B cell (primary cell): ENCODE measurements at regions not wholly inside any gene's neighbourhood (a gene's known extent, or its start where the extent isn't known, plus 50 kb on each side); places are given as distances from the start of the nearest gene placed in this dataset.

Experiments
- ATAC-seq: fragments of 200-7000 bp; cut with Tn5 transposase; one replicate; pipeline ENCODE4 v1.10.0; 2021; ENCODE audit warnings: low read depth, mild to moderate bottlenecking, moderate number of reproducible peaks, moderate library complexity
- CTCF ChIA-PET: fragments of 350-600 bp; sonication (Branson Sonifier 250); formaldehyde crosslinking; loops from one replicate; lab custom pipeline; 2021; ENCODE audit warnings: antibody characterized with exemption, inconsistent platforms; lab: Charles Lee
- POLR2A ChIA-PET: fragments of 350-600 bp; sonication (Branson Sonifier 250); formaldehyde crosslinking; loops from one replicate; lab custom pipeline; 2021; ENCODE audit warnings: antibody characterized with exemption; lab: Charles Lee
- DNase-seq: peaks from one replicate; pipeline ENCODE4 v3.0.0; 2013
- H2AFZ ChIP-seq: 2 replicates; pipeline ENCODE4 v1.6.1; 2012; ENCODE audit warnings: mild to moderate bottlenecking, low read depth, low read length; ENCODE audit not compliant: insufficient read depth, poor library complexity, severe bottlenecking
- H3K27ac ChIP-seq, 2 donors: 1 replicate in 1 of 2; 2 replicates in 1 of 2; pipeline ENCODE4 v1.5.1; 2012 to 2013; ENCODE audit warnings: low read length in 2 of 2, mild to moderate bottlenecking in 2 of 2, moderate library complexity in 1 of 2
- H3K27me3 ChIP-seq, 4 experiments: fragments of 200-600 bp in 1 of 4; sonication (generic) in 1 of 4; replicated peaks in 1 of 4; 1 replicate in 2 of 4; 2 replicates in 2 of 4; pipeline versions ENCODE4 v1.6.1 to v1.7.0; 2013 to 2016; ENCODE audit warnings: low read length in 3 of 4, mild to moderate bottlenecking in 2 of 4, mixed read lengths in 1 of 4, moderate library complexity in 1 of 4; ENCODE audit not compliant: insufficient read depth in 4 of 4, control insufficient read depth in 3 of 4; ENCODE audit errors: control extremely low read depth in 1 of 4
- H3K36me3 ChIP-seq, 2 experiments: replicated peaks in 1 of 2; 1 replicate in 1 of 2; 2 replicates in 1 of 2; pipeline versions ENCODE4 v1.6.1 to v1.7.1; 2013; ENCODE audit warnings: low read length in 1 of 2; ENCODE audit not compliant: insufficient read depth in 2 of 2, control insufficient read depth in 1 of 2; ENCODE audit errors: control extremely low read depth in 1 of 2, extremely low read depth in 1 of 2
- H3K4me1 ChIP-seq, 2 donors: fragments of 200-600 bp in 1 of 2; sonication (generic) in 1 of 2; 1 replicate in 1 of 2; 2 replicates in 1 of 2; pipeline versions ENCODE4 v1.5.1 to v1.6.1; 2013 to 2017; ENCODE audit warnings: low read length in 2 of 2; ENCODE audit not compliant: control insufficient read depth in 2 of 2, insufficient read depth in 2 of 2
- H3K4me2 ChIP-seq: replicated peaks from 2 replicates; pipeline ENCODE3; 2012; ENCODE audit warnings: mild to moderate bottlenecking, low read depth, low read length; ENCODE audit not compliant: poor library complexity, severe bottlenecking
- H3K4me3 ChIP-seq, 5 experiments: fragments of 200-600 bp in 1 of 5; sonication (generic) in 1 of 5; 1 replicate in 3 of 5; 2 replicates in 2 of 5; pipeline versions ENCODE4 v1.5.1 to v1.7.0; 2011 to 2016; ENCODE audit warnings: low read length in 4 of 5, mild to moderate bottlenecking in 4 of 5, low read depth in 2 of 5, control low read depth in 1 of 5, moderate library complexity in 1 of 5; ENCODE audit not compliant: insufficient read depth in 1 of 5; ENCODE audit errors: control extremely low read depth in 1 of 5, extremely low read depth in 1 of 5
- H3K79me2 ChIP-seq: fragments of 200-600 bp; sonication (generic); one replicate; pipeline ENCODE4 v1.6.0; 2016; ENCODE audit warnings: low read length; ENCODE audit not compliant: control insufficient read depth, insufficient read depth
- H3K9ac ChIP-seq: fragments of 200-600 bp; sonication (generic); 2 replicates; pipeline ENCODE4 v1.6.1; 2017; ENCODE audit warnings: mild to moderate bottlenecking, low read length, moderate library complexity
- H3K9me3 ChIP-seq, 3 donors: one replicate each; pipeline versions ENCODE4 v1.6.1 to v1.7.1; 2013; ENCODE audit warnings: low read length in 2 of 3; ENCODE audit not compliant: control insufficient read depth in 2 of 3, insufficient read depth in 1 of 3; ENCODE audit errors: control extremely low read depth in 1 of 3
- H4K20me1 ChIP-seq: 2 replicates; pipeline ENCODE4 v1.6.0; 2012; ENCODE audit warnings: mild to moderate bottlenecking, low read length; ENCODE audit not compliant: insufficient read depth, control insufficient read depth, poor library complexity, severe bottlenecking
- H3K27ac Mint-ChIP-seq: one replicate; pipeline ENCODE4 v1.8.0; 2021; ENCODE audit warnings: mixed read lengths
- H3K27me3 Mint-ChIP-seq: one replicate; pipeline ENCODE4 v1.8.0; 2021; ENCODE audit warnings: mixed read lengths
- H3K4me1 Mint-ChIP-seq: one replicate; pipeline ENCODE4 v1.8.0; 2021; ENCODE audit warnings: mixed read lengths
- H3K4me3 Mint-ChIP-seq: one replicate; pipeline ENCODE4 v1.8.0; 2021; ENCODE audit warnings: mixed read lengths
- H3K9me3 Mint-ChIP-seq: one replicate; pipeline ENCODE4 v1.8.0; 2022; ENCODE audit warnings: mixed read lengths; ENCODE audit not compliant: insufficient read depth
- EZH2 ChIP-seq: IDR thresholded peaks from 2 replicates; pipeline ENCODE4 v1.6.1; 2012; ENCODE audit warnings: borderline replicate concordance, low read depth, mild to moderate bottlenecking, moderate library complexity, low read length; ENCODE audit not compliant: insufficient read depth, poor library complexity, severe bottlenecking
- WGBS: methylation state at CpG from one replicate; pipeline ENCODE4 v1.1.5; 2013; ENCODE audit warnings: missing lambda C conversion rate; ENCODE audit not compliant: insufficient coverage; 5-methylcytosine and 5-hydroxymethylcytosine counted together
- intact Hi-C: fragments of 100-400 bp; cut with micrococcal nuclease; formaldehyde crosslinking; loops from one replicate; pipeline ENCODE4 v1.10.0; 2022
- TF ChIP-seq, protein P1 (sequence below): fragments of 200-600 bp; IDR thresholded peaks from one replicate; pipeline ENCODE4 v1.8.0; 2022; ENCODE audit warnings: antibody characterized with exemption, mild to moderate bottlenecking

DNA sequence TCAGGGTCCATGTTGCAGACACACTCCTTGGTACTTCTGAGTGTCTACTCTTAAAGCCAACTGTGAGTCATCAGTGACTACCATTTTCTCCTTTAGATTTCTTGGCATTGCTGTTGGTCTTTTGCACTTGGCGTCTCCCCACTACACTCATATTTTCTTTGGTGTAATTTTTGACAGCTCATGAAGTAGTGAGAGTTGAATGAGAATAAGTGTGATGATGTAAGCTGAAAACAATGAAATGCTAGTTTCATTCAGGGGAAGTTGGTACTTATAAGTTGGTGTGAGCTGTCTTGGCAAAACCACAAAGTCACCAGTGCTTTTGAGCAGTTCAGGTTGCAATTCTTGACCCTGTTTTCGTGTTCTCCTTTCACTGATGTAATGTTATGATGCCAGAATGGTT is 142.9 kb upstream of the ARX start:
- no peaks in the 10 kb centered on the region for H3K4me1 ChIP-seq
- Mint-ChIP-seq H3K4me1 (no peaks in the 10 kb centered on the region), H3K27ac (no peak overlapping the region), H3K27me3 (peaks cover 3% of the 10 kb centered on the region), H3K4me3 (no peak overlapping the region), H3K9me3 (no peaks in the 10 kb centered on the region)
- no peak for DNase-seq
- intact Hi-C loops, result no loop called here
- no peak for ATAC-seq
- no peak overlapping the region for H3K27ac ChIP-seq
- no peak for TF ChIP-seq EZH2
- TF ChIP-seq, protein P1, sequence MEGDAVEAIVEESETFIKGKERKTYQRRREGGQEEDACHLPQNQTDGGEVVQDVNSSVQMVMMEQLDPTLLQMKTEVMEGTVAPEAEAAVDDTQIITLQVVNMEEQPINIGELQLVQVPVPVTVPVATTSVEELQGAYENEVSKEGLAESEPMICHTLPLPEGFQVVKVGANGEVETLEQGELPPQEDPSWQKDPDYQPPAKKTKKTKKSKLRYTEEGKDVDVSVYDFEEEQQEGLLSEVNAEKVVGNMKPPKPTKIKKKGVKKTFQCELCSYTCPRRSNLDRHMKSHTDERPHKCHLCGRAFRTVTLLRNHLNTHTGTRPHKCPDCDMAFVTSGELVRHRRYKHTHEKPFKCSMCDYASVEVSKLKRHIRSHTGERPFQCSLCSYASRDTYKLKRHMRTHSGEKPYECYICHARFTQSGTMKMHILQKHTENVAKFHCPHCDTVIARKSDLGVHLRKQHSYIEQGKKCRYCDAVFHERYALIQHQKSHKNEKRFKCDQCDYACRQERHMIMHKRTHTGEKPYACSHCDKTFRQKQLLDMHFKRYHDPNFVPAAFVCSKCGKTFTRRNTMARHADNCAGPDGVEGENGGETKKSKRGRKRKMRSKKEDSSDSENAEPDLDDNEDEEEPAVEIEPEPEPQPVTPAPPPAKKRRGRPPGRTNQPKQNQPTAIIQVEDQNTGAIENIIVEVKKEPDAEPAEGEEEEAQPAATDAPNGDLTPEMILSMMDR, result no peak
- H4K20me1 ChIP-seq, result no peaks in the 10 kb centered on the region
- H2AFZ ChIP-seq, result no peak overlapping the region
- POLR2A ChIA-PET, result no interaction called here
- H3K9ac ChIP-seq, result no peak overlapping the region
- H3K4me3 ChIP-seq, result no peak overlapping the region
- no peaks in the 10 kb centered on the region for H3K27me3 ChIP-seq
- no CpG with 5 or more reads among the region's 2 CpGs for WGBS
- CTCF ChIA-PET, result no interaction called here
- H3K36me3 ChIP-seq, result no peaks in the 10 kb centered on the region
- no peaks in the 10 kb centered on the region for H3K79me2 ChIP-seq
- no peak overlapping the region for H3K4me2 ChIP-seq
- no peaks in the 10 kb centered on the region for H3K9me3 ChIP-seq

DNA sequence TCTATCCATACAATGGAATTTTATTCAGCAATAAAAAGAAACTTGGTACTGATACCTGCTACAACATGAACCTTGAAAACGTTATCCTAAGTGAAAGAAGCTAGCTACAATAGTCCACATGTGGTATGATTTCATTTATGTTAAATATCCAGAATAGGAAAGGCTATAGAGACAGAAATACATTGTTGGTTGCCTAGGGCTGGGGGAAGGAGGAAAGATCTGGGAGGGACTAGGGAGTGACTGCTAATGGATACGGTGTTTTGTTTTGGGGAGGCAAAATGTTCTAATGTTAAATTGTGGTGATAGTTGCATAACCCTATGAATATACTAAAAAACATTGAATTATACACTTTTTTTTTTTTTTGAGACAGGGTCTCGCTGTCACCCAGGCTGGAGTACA is 141.1 kb upstream of the ARX start:
- DNase-seq, result no peak
- Histone ChIP-seq H3K9ac (no peak overlapping the region), H3K4me2 (no peak overlapping the region), H3K79me2 (no peaks in the 10 kb centered on the region), H2AFZ (no peak overlapping the region), H3K36me3 (no peaks in the 10 kb centered on the region), H3K4me1 (no peaks in the 10 kb centered on the region), H3K27me3 (no peaks in the 10 kb centered on the region), H3K27ac (no peak overlapping the region), H4K20me1 (no peaks in the 10 kb centered on the region), H3K4me3 (no peak overlapping the region), H3K9me3 (no peaks in the 10 kb centered on the region)
- Mint-ChIP-seq H3K9me3 (no peaks in the 10 kb centered on the region), H3K27me3 (peaks cover 3% of the 10 kb centered on the region), H3K4me1 (no peaks in the 10 kb centered on the region), H3K27ac (no peak overlapping the region), H3K4me3 (no peak overlapping the region)
- no CpG with 5 or more reads among the region's 3 CpGs for WGBS
- intact Hi-C loops, result no loop called here
- ChIA-PET CTCF (no interaction called here), POLR2A (no interaction called here)
- no peak for ATAC-seq
- TF ChIP-seq, protein P1, result no peak
- no peak for TF ChIP-seq EZH2
